ENCODE measurements at regions not wholly inside any gene's neighbourhood (a gene's known extent, or its start where the extent isn't known, plus 50 kb on each side); places are given as distances from the start of the nearest gene placed in this dataset.

GRCh38 chr2:150705357-150705756 lies 217.9 kb upstream of the RND3 start:
- ATAC-seq = no peak
- DNase-seq = no peak

DNA sequence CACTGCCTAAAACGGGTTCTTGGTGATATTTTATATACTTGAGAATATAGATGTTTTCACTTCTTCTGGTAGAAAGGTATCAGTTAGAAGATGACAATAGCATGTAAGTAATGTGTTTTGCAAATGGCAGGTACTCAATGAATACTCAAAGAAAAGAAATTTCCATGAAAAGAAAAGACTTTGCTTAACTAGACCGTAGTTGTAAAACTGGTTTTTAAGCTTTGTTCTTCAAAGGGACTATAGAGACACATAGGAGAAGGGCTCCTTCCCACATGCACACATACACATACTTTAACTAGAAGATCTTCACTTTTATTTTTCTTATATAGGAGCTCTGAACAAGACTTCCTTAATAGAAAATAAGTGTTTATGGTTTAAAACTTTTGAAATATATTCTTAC lies 215.3 kb upstream of the RND3 start:
- no peak for DNase-seq

GRCh38 chr2:150700666-150701580 lies 213.5 kb upstream of the RND3 start:
- no peak for ATAC-seq
- DNase-seq = no peak

More for the DNA sequence above, 215.3 kb upstream of the RND3 start:
- ATAC-seq = no peak

DNA sequence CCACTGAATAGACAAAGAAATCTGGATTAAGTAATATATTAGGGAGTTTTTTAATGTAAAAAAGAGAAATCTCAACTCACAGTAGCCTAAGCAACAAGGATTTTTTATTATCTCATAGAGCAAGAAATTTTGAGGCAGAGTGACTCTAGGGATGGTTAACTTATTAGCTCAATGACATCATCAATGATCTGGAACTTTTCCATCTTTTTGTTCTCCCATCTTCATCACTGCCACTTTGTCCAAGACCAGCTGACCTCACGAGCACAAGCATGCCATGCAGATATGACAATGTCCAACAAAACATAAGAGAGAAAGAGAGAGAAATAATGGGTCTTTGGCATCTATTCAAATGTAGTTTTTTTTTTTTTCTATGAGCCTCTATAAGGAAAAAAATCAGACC lies 211.8 kb upstream of the RND3 start:
- DNase-seq = no peak

DNA sequence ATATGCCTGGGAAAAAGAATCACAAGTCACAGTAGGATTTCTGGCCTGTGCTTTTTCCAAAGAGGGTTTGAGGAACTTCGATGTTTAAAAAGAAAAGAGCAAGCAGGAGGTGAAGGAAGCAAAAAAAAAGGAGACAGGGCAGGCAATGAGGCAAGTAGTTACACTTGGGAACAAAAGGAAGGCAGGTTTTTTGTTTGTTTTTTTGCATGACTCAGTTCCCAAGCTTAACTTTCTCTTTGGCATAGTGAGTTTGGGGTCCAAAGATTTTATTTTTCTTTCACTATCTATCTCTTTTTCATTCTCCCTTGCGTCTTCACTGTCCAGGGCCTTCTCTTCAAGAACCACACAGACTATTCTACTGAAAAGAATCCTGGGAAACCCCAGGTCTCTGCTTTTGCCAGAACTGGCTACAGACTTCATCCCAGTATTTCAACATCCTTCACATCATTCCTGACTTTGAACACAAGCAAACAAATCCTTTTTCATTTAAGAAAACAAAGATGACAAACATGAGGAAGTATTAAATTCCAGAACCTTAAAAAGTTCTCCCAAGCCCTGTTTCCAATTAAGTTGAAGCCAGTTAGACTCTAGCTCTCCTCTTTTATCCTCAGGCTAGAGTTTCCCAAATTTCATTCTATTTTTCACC lies 210.7 kb upstream of the RND3 start:
- ATAC-seq (no peak), DNase-seq (no peak)

More for the DNA sequence above, 211.8 kb upstream of the RND3 start:
- ATAC-seq = no peak

DNA sequence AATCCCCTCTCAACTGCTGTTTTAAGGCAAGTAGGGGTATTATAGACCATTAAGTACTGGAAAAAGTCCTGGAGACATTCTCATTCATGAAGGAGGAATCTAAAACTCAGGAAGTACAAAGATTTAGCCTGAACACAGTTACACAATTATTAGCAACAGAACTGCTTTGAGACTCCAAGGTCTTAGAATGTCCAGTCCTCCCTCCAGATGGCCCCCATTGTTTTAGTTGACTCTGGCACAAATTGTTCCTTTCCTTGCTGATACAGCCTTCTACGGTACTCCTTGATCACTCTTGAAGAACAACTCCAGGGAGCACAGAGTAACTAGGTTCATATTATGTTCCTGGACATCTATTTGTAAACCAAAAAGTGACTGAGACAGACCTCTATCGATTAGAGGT lies 210.1 kb upstream of the RND3 start:
- no peak for DNase-seq
- no peak for ATAC-seq

GRCh38 chr2:150695451-150696135 lies 208.1 kb upstream of the RND3 start:
- ATAC-seq = no peak
- no peak for DNase-seq

DNA sequence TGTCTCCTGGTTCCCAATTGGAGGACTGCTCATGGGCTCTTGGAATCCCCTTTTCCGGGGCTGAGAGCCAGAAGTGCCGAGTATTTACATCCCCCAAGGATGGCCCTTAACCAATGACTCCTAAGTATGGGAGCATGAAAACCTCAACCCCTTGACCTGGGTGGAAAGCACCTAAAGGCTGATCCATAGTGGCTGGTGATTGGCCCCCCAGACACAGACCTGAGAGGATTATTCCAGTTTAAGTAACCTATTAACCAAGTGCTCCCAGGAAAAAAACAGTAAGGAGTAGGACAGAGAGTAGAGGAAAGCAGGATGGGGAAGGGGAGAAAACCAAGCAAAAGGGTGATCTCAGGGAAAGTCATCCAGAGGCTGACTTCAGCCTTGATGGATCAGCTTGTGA lies 206.1 kb upstream of the RND3 start:
- DNase-seq = no peak
- no peak for ATAC-seq

DNA sequence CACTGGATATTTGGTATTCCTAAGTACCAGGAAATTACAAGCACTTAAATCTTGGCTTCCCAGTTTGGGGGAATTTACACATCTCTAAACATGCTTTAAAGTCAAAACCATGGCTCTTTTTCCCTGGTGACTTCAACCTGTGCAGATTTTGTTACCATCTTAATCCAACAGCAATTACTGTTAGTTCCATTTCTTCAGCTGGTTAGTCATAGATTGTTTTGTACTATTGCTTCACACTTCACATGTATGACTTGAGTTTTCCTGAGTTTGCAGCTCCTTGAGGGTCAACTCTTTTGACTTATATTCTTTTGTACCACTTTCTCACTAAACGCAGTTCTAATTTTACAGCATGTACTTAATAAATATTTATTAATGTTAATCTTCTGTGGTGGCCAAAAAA lies 203.4 kb upstream of the RND3 start:
- ATAC-seq (no peak), DNase-seq (no peak)

- ATAC-seq (no peak), DNase-seq (no peak)
Measured at GRCh38 chr2:150690261-150690660, 202.8 kb upstream of the RND3 start.

DNA sequence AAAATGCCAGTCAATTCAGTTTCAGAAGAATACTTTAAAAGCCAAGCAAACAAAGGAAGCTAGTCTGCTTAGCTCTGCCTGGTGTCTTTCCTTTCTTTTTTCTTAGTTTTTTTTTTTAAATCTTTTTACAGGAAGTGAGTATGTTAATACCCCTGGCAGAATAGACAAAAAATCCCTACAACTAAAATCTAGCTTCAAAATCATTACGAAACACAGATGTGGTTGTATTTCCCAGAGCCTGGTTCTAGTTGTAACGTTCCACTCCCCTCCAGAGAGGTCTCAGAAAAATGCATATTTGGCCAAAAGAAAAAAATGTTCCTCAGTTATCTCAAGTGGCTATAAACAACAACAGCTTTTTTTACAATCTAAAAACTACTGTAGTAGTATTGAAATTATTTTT lies 202.1 kb upstream of the RND3 start:
- DNase-seq (no peak), ATAC-seq (no peak)

GRCh38 chr2:150688016-150688415 lies 200.5 kb upstream of the RND3 start:
- no peak for DNase-seq

GRCh38 chr2:150686391-150686790 lies 198.9 kb upstream of the RND3 start:
- ATAC-seq (no peak), DNase-seq (no peak)

More at GRCh38 chr2:150688016-150688415, 200.5 kb upstream of the RND3 start:
- no peak for ATAC-seq

GRCh38 chr2:150681120-150681804 lies 193.8 kb upstream of the RND3 start:
- DNase-seq (no peak), ATAC-seq (no peak)

GRCh38 chr2:150679456-150680120 lies 192.1 kb upstream of the RND3 start:
- no peak for DNase-seq

DNA sequence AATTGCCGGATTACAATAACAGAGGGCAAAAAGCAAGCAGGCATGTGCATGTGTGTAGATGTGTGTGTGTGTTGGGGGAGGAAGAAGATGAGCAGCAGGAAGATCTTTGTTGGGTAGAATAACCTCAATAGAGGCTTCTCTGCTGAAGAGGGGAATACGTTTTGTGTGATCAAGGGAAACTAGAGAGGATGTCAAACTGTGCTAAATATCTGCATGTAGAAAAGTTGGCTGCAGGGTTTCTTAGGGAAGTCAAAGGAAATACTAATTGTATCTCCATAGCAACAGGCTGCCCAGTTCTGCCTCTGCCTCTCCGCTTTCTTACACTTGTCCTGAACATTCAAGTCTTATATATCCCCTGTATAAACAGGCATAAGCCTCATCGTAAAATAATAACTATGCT lies 190.1 kb upstream of the RND3 start:
- DNase-seq (no peak), ATAC-seq (no peak)

More at GRCh38 chr2:150679456-150680120, 192.1 kb upstream of the RND3 start:
- no peak for ATAC-seq

GRCh38 chr2:150676747-150677383 lies 189.4 kb upstream of the RND3 start:
- DNase-seq (no peak), ATAC-seq (no peak)

GRCh38 chr2:150675807-150676206 lies 188.3 kb upstream of the RND3 start:
- ATAC-seq (no peak), DNase-seq (no peak)

- DNase-seq = no peak
Measured at GRCh38 chr2:150674283-150674682, 186.8 kb upstream of the RND3 start.

GRCh38 chr2:150672311-150672710 lies 184.8 kb upstream of the RND3 start:
- DNase-seq (no peak), ATAC-seq (no peak)

More at GRCh38 chr2:150674283-150674682, 186.8 kb upstream of the RND3 start:
- ATAC-seq = no peak

DNA sequence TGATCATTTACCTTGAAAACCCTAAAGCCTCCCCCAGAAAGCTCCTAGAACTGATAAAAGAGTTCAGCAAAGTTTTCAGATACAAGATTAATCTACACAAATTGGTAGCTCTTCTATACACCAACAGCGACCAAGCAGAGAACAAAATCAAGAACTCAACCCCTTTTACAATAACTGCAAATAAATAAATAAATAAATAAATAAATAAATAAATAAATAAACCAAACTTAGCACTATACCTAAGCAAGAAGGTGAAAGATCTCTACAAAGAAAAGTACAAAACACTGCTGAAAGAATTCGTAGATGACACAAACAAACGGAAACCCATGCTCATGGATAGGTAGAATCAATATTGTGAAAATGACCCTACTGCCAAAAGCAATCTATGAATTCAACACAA lies 182.0 kb upstream of the RND3 start:
- DNase-seq (no peak), ATAC-seq (no peak)
